Type B pancreatic cell (in vitro differentiated cells): ENCODE measurements at regions not wholly inside any gene's neighbourhood (a gene's known extent, or its start where the extent isn't known, plus 50 kb on each side); places are given as distances from the start of the nearest gene placed in this dataset.
"Not testable (repeated sequence)": the region's sequence is repeated elsewhere in the genome, so short reads cannot be mapped to it uniquely, and the experiment has no call there.

Experiments used
- DNase-seq: peaks from one replicate; pipeline ENCODE4 v3.0.0; 2021; ENCODE audit warnings: mixed read lengths; ENCODE audit not compliant: unreplicated experiment; ENCODE audit errors: extremely low spot score
- H3K27ac Mint-ChIP-seq: 2 replicates; pipeline ENCODE4 v1.8.0; 2021; ENCODE audit warnings: mild to moderate bottlenecking, mixed read lengths
- H3K27me3 Mint-ChIP-seq: 2 replicates; pipeline ENCODE4 v1.8.0; 2021; ENCODE audit warnings: mixed read lengths
- H3K36me3 Mint-ChIP-seq: 2 replicates; pipeline ENCODE4 v1.8.0; 2021; ENCODE audit warnings: mixed read lengths
- H3K4me1 Mint-ChIP-seq: one replicate; pipeline ENCODE4 v1.8.0; 2021; ENCODE audit warnings: mixed read lengths; ENCODE audit not compliant: unreplicated experiment
- H3K4me3 Mint-ChIP-seq: 2 replicates; pipeline ENCODE4 v1.8.0; 2021; ENCODE audit warnings: mild to moderate bottlenecking, mixed read lengths
- H3K9me3 Mint-ChIP-seq: 2 replicates; pipeline ENCODE4 v1.8.0; 2021; ENCODE audit warnings: mixed read lengths
- CTCF ChIP-seq: fragments of 200-600 bp; sonication (generic); conservative IDR thresholded peaks from 2 replicates; pipeline ENCODE4 v1.5.0; 2021; ENCODE audit warnings: antibody characterized with exemption, mild to moderate bottlenecking

- Mint-ChIP-seq H3K4me3 (no peak overlapping the region), H3K27ac (no peak overlapping the region), H3K27me3 (no peaks in the 10 kb centered on the region), H3K9me3 (no peaks in the 10 kb centered on the region), H3K36me3 (no peaks in the 10 kb centered on the region), H3K4me1 (no peaks in the 10 kb centered on the region)
- no peak for TF ChIP-seq CTCF
- DNase-seq = no peak
Observed at GRCh38 chr6:115750292-115750691, 310.4 kb downstream of the FRK start.

GRCh38 chr6:115747719-115748118, 313.0 kb downstream of the FRK start:
- peaks cover 5% of the 10 kb centered on the region for H3K9me3 Mint-ChIP-seq
- H3K27me3 Mint-ChIP-seq = no peaks in the 10 kb centered on the region
- H3K4me3 Mint-ChIP-seq = no peak overlapping the region
- no peak overlapping the region for H3K27ac Mint-ChIP-seq
- DNase-seq = no peak
- no peak for TF ChIP-seq CTCF
- H3K36me3 Mint-ChIP-seq = no peaks in the 10 kb centered on the region
- no peaks in the 10 kb centered on the region for H3K4me1 Mint-ChIP-seq

GRCh38 chr6:115746583-115746982, 314.1 kb downstream of the FRK start:
- DNase-seq, H3K9me3 Mint-ChIP-seq, H3K4me1 Mint-ChIP-seq, H3K27me3 Mint-ChIP-seq, H3K27ac Mint-ChIP-seq, H3K36me3 Mint-ChIP-seq, H3K4me3 Mint-ChIP-seq: not testable (repeated sequence)

GRCh38 chr6:115740907-115741306, 319.8 kb downstream of the FRK start:
- Mint-ChIP-seq H3K9me3 (peaks cover 5% of the 10 kb centered on the region), H3K4me1 (no peaks in the 10 kb centered on the region), H3K4me3 (no peak overlapping the region), H3K27me3 (no peaks in the 10 kb centered on the region), H3K27ac (no peak overlapping the region), H3K36me3 (no peaks in the 10 kb centered on the region)
- TF ChIP-seq CTCF = no peak
- no peak for DNase-seq

- no peaks in the 10 kb centered on the region for H3K36me3 Mint-ChIP-seq
- DNase-seq = no peak
- no peak for TF ChIP-seq CTCF
- H3K9me3 Mint-ChIP-seq = no peaks in the 10 kb centered on the region
- H3K27ac Mint-ChIP-seq = no peak overlapping the region
- no peak overlapping the region for H3K4me3 Mint-ChIP-seq
- no peaks in the 10 kb centered on the region for H3K4me1 Mint-ChIP-seq
- no peaks in the 10 kb centered on the region for H3K27me3 Mint-ChIP-seq
Observed at GRCh38 chr6:115735610-115736009, 325.1 kb downstream of the FRK start.

GRCh38 chr6:115733426-115733825, 327.3 kb downstream of the FRK start:
- Mint-ChIP-seq H3K4me3 (no peak overlapping the region), H3K27ac (no peak overlapping the region), H3K4me1 (no peaks in the 10 kb centered on the region), H3K27me3 (no peaks in the 10 kb centered on the region), H3K9me3 (no peaks in the 10 kb centered on the region), H3K36me3 (no peaks in the 10 kb centered on the region)
- TF ChIP-seq CTCF = no peak
- DNase-seq = no peak
